NT2/D1 (cell line): ENCODE measurements at regions not wholly inside any gene's neighbourhood (a gene's known extent, or its start where the extent isn't known, plus 50 kb on each side); places are given as distances from the start of the nearest gene placed in this dataset.
"Not testable (repeated sequence)": the region's sequence is repeated elsewhere in the genome, so short reads cannot be mapped to it uniquely, and the experiment has no call there.

Source experiments
- DNase-seq: peaks from one replicate; pipeline ENCODE4 v3.0.0-alpha.2; 2011; ENCODE audit warnings: low read depth, low spot score
- H3K27me3 ChIP-seq: 2 replicates; pipeline ENCODE4 v1.6.0; 2011; ENCODE audit warnings: mild to moderate bottlenecking; ENCODE audit not compliant: insufficient read length, insufficient read depth
- H3K36me3 ChIP-seq: 2 replicates; pipeline ENCODE4 v1.6.1; 2011; ENCODE audit warnings: mild to moderate bottlenecking, low read length, mixed read lengths; ENCODE audit not compliant: insufficient read depth, insufficient read length
- H3K4me1 ChIP-seq: 2 replicates; pipeline ENCODE4 v1.5.1; 2011; ENCODE audit not compliant: insufficient read depth, insufficient read length
- H3K4me3 ChIP-seq: 2 replicates; pipeline ENCODE4 v1.5.1; 2011; ENCODE audit warnings: low read depth; ENCODE audit not compliant: insufficient read length
- H3K9ac ChIP-seq: 2 replicates; pipeline ENCODE4 v1.6.0; 2011; ENCODE audit warnings: low read depth; ENCODE audit not compliant: insufficient read length
- H3K9me3 ChIP-seq: 2 replicates; pipeline ENCODE4 v1.5.1; 2011; ENCODE audit warnings: mild to moderate bottlenecking, low read length; ENCODE audit not compliant: insufficient read depth
- SUZ12 ChIP-seq: IDR thresholded peaks from 2 replicates; pipeline ENCODE4 v1.6.1; 2011; ENCODE audit not compliant: insufficient read length, insufficient read depth; ENCODE audit errors: extremely low read depth
- YY1 ChIP-seq: IDR thresholded peaks from 2 replicates; pipeline ENCODE4 v1.6.1; 2011; ENCODE audit not compliant: insufficient read length, insufficient read depth
- ZNF274 ChIP-seq: IDR thresholded peaks from 2 replicates; pipeline ENCODE4 v1.6.1; 2011; ENCODE audit warnings: mild to moderate bottlenecking, low read depth, low read length

DNA sequence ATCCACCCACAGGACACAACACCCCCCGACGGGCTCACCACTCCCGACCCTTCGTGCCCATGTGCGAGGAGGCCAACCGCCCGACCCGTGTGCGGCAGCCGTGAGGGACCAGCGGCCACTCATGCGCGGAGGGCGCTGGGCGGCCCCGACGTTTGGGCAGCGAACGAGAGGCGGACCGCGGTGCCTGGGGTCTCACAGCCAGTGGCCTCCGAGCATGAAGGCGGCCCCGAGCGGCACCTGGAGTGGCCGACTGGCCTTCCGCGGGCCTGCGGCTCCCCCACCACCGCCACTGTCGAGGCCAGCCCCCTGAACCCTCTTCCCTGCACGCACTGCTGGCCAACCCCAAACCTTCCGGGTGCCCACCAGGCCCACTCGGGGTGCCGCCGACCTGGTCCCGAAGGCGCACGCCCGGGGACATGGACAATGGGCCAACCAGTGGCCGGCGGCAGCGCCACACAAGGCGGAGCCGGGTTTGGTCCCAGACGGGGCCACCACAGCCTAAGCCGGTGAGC is 4274.9 kb upstream of the OR11H1 start:
- H3K9me3 ChIP-seq: no peaks in the 10 kb centered on the region
- H3K36me3 ChIP-seq: no peaks in the 10 kb centered on the region
- no peaks in the 10 kb centered on the region for H3K27me3 ChIP-seq
- DNase-seq: no peak
- no peak overlapping the region for H3K9ac ChIP-seq
- no peak overlapping the region for H3K4me3 ChIP-seq
- TF ChIP-seq ZNF274: no peak
- no peak for TF ChIP-seq SUZ12
- no peak for TF ChIP-seq YY1
- H3K4me1 ChIP-seq: no peaks in the 10 kb centered on the region

DNA sequence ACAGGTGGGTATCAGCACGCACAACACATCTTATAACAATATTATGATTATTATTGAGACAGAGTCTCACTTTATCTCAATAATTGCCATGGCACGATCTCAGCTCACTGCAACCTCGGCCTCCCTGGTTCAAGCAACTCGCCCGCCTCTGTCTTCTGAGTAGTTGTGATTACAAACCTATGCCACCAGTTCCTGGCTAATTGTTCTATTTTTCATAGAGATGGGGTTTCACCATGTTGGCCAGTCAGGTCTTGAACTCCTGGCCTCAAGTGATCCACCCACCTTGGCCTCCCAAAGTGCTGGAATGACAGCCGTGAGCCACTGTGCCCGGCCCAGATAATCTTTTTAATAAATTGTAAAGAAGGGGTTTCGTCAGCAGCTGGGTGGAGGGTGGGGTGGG is 4257.0 kb upstream of the OR11H1 start:
- not testable (repeated sequence) for H3K4me3 ChIP-seq, H3K9ac ChIP-seq, H3K27me3 ChIP-seq, H3K4me1 ChIP-seq, DNase-seq, H3K9me3 ChIP-seq, H3K36me3 ChIP-seq

- DNase-seq: peak; percentile 62
- peaks cover 14% of the 10 kb centered on the region; the same call in 1 of the 2 replicates for H3K9me3 ChIP-seq
- H3K4me1 ChIP-seq, H3K36me3 ChIP-seq, H3K27me3 ChIP-seq, H3K9ac ChIP-seq, H3K4me3 ChIP-seq: not testable (repeated sequence)
Measured at GRCh38 chr22:11285116-11285838, 4242.7 kb upstream of the OR11H1 start.

- not testable (repeated sequence) for H3K27me3 ChIP-seq, H3K9ac ChIP-seq, H3K36me3 ChIP-seq, H3K4me1 ChIP-seq, H3K4me3 ChIP-seq
- DNase-seq: peak; percentile 16
- H3K9me3 ChIP-seq: peaks cover 14% of the 10 kb centered on the region; the same call in 1 of the 2 replicates
Measured at GRCh38 chr22:11285839-11286205, 4242.2 kb upstream of the OR11H1 start.

DNA sequence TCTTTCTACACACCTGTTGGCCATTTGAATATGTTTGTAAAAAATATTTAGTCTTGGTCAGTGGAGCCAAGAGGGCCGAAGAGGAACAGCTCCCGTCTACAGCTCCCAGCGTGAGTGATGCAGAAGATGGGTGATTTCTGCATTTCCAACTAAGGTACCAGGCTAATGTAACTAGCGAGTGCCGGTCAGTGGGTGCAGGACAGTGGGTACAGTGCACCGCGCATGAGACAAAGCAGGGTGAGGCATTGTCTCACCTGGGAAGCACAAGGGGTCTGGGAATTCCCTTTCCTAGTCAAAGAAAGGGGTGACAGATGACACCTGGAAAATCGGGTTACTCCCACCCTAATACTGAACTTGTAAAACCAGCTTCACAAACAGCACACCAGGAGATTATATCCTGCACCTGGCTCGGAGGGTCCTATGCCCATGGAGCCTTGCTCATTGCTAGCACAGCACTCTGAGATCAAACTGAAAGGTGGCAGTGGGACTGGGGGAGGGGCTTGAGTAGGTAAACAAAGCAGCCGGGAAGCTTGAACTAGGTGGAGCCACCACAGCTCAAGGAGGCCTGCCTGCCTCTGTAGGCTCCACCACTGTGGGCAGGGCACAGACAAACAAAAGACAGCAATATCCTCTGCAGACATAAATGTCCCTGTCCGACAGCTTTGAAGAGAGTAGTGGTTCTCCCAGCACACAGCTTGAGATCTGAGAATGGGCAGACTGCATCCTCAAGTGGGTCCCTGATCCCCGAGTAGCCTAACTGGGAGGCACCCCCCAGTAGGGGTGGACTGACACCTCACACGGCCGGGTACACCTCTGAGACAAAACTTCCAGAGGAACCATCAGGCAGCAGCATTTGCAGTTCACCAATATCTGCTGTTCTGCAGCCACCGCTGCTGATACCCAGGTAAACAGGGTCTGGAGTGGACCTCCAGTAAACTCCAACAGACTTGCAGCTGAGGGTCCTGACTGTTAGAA is 4239.5 kb upstream of the OR11H1 start:
- not testable (repeated sequence) for H3K4me1 ChIP-seq, DNase-seq, H3K4me3 ChIP-seq, H3K36me3 ChIP-seq, H3K9ac ChIP-seq, H3K27me3 ChIP-seq
- H3K9me3 ChIP-seq: peaks cover 14% of the 10 kb centered on the region; the same call in 1 of the 2 replicates

DNA sequence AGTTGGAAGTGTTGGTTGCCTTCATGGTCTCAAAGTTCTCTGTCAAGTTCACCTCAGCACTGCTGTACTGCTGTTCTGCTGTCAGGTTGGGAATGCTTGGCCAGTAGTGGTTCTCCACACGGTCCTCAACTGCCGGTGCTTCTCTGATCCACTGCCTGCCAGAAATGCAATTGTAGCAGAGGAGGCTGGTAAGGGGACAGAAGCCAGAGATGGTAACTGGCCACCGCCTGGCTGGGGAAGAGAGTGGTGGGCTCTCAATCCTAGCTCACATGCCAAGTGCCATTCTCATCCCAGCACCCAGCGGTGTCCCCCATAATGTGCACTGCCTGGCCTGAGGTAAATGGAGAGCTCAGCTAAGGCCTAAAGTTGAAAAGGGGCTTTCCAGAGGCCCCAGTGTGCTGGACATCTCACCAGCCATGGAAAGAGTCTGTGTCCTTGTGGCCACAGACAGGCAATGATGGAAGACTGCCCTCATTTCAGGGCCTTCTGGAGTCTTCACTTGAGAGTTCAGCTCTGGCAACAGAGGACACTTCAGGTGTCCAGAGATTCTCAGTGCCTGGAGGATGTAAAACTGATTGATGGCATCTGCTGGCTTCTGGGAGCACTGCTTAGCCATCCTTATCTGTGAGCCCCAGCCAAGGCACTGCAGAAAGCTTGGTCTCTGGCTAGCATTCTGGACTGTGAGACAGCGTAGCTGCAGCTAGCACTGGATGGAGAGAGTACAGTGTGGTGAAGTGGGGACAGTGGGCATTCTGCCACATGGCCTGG is 4229.7 kb upstream of the OR11H1 start:
- not testable (repeated sequence) for H3K9ac ChIP-seq, H3K36me3 ChIP-seq, H3K27me3 ChIP-seq, H3K9me3 ChIP-seq, DNase-seq, H3K4me3 ChIP-seq, H3K4me1 ChIP-seq

DNA sequence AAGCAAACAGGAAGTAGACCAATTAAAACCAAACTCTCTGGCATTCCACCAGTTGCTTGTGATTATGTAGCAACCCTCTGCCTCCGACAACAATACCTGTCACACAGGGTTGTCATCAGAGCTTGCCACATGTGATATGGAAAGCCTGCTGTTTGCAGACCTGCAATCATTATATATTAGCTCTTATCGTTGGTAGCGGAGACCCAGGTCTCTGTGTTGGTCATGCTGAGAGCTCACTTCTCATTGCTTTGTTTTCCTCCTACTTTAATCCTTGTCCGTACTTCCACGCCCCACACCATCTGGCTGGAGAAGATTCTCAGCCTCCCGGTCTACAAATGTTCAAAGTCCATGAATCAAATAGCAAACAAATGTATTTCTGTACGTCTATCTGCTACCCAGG is 4225.6 kb upstream of the OR11H1 start:
- not testable (repeated sequence) for H3K27me3 ChIP-seq, H3K9ac ChIP-seq, H3K9me3 ChIP-seq, H3K4me1 ChIP-seq, H3K4me3 ChIP-seq, H3K36me3 ChIP-seq, DNase-seq

DNA sequence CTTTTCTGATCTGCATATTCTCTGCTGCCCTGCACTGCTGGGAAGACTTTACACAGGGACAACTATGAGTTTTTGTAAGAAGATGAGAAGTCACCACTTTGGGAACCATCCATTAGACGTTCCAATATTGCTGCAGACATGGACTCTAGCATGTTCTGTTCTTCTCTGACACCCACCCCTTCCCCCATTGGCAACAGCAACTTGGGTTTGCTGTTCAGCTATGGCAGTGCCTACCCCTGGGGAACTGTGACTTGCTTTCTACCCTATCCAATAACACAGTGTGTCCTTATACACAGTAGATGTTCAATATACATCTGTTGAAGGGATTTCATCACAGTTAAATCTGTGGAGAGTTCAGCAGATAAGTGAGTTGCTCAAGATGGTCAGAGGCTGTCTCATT is 4225.1 kb upstream of the OR11H1 start:
- H3K4me1 ChIP-seq, H3K4me3 ChIP-seq, DNase-seq, H3K36me3 ChIP-seq, H3K27me3 ChIP-seq, H3K9ac ChIP-seq, H3K9me3 ChIP-seq: not testable (repeated sequence)

DNA sequence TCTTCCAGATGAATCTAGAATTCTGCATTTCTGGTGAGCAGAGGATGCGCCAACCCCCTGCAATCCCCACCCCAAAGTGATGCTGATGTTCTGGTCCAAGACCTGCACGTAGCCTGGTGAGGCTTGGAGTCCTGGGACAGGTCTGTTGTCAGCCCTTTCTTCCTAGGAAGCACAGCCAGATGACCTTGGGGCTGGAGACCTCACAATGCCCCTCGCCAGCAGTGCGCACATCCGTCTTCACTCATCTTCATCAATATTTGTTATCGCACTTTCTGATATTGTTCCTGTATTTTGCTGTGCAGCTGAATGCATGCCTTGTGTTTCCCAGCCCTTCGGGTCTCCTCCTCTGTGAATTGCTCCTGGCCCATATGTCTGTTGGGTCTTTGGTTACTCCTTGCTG is 4222.8 kb upstream of the OR11H1 start:
- not testable (repeated sequence) for H3K4me3 ChIP-seq, H3K27me3 ChIP-seq, H3K9me3 ChIP-seq, H3K9ac ChIP-seq, H3K4me1 ChIP-seq, DNase-seq, H3K36me3 ChIP-seq

GRCh38 chr22:11306933-11307518 is 4221.0 kb upstream of the OR11H1 start:
- DNase-seq, H3K9ac ChIP-seq, H3K9me3 ChIP-seq, H3K4me1 ChIP-seq, H3K4me3 ChIP-seq, H3K27me3 ChIP-seq, H3K36me3 ChIP-seq: not testable (repeated sequence)
